ENCODE measurements at regions not wholly inside any gene's neighbourhood (a gene's known extent, or its start where the extent isn't known, plus 50 kb on each side); places are given as distances from the start of the nearest gene placed in this dataset.

GRCh38 chr7:45256309-45256708, 98.7 kb downstream of the RAMP3 start:
- H3K4me3 ChIP-seq (ENCODE audit: low read depth in 1 of 3, low read length in 3 of 3), result no peak overlapping the region
- H3K27ac ChIP-seq (ENCODE audit: low read depth in 1 of 2, low read length in 2 of 2), result no peak overlapping the region
- no peaks in the 10 kb centered on the region for H3K4me1 ChIP-seq (ENCODE audit: control insufficient read depth in 4 of 4, insufficient read depth in 4 of 4, low read length in 3 of 4)
- H3K9ac ChIP-seq (ENCODE audit: low read depth in 1 of 2, low read length in 2 of 2), result no peak overlapping the region
- no peaks in the 10 kb centered on the region for H3K36me3 ChIP-seq (ENCODE audit: control insufficient read depth in 4 of 4, insufficient read depth in 3 of 4, low read depth in 1 of 4, low read length in 3 of 4)
- H3K27me3 ChIP-seq (ENCODE audit: control insufficient read depth in 4 of 4, insufficient read depth in 4 of 4, low read length in 3 of 4), result peaks cover 0 to 3% (median 0%) of the 10 kb centered on the region in 4 donors
- TF ChIP-seq TAF1 (conservative IDR thresholded peaks at IDR 0.05) (no peak), HNF4A (conservative IDR thresholded peaks at IDR 0.05) (no peak), RXRA (IDR thresholded peaks at IDR 0.05) (no peak), NR2F2 (IDR thresholded peaks at IDR 0.05) (no peak), YY1 (IDR thresholded peaks at IDR 0.05) (no peak), JUND (IDR thresholded peaks at IDR 0.05) (no peak)
- no peak for DNase-seq (ENCODE audit: low spot score)
- 76% methylated on average over 8 of the region's 8 CpGs for WGBS
- no peaks in the 10 kb centered on the region for H3K9me3 ChIP-seq (ENCODE audit: control insufficient read depth in 4 of 4, low read length in 3 of 4)

GRCh38 chr7:45256775-45257174, 99.2 kb downstream of the RAMP3 start:
- no peak overlapping the region for H3K4me3 ChIP-seq (ENCODE audit: low read depth in 1 of 3, low read length in 3 of 3)
- H3K9me3 ChIP-seq (ENCODE audit: control insufficient read depth in 4 of 4, low read length in 3 of 4), result no peaks in the 10 kb centered on the region
- no peak overlapping the region for H3K9ac ChIP-seq (ENCODE audit: low read depth in 1 of 2, low read length in 2 of 2)
- H3K27ac ChIP-seq (ENCODE audit: low read depth in 1 of 2, low read length in 2 of 2), result no peak overlapping the region
- WGBS, result 81% methylated on average over 2 of the region's 2 CpGs
- H3K27me3 ChIP-seq (ENCODE audit: control insufficient read depth in 4 of 4, insufficient read depth in 4 of 4, low read length in 3 of 4), result peaks cover 0 to 3% (median 0%) of the 10 kb centered on the region in 4 donors
- no peak for TF ChIP-seq JUND (IDR thresholded peaks at IDR 0.05)
- no peaks in the 10 kb centered on the region for H3K4me1 ChIP-seq (ENCODE audit: control insufficient read depth in 4 of 4, insufficient read depth in 4 of 4, low read length in 3 of 4)
- no peak for DNase-seq (ENCODE audit: low spot score)
- no peaks in the 10 kb centered on the region for H3K36me3 ChIP-seq (ENCODE audit: control insufficient read depth in 4 of 4, insufficient read depth in 3 of 4, low read depth in 1 of 4, low read length in 3 of 4)

- DNase-seq (ENCODE audit: low spot score), result no peak
- Histone ChIP-seq H3K9ac (ENCODE audit: low read depth in 1 of 2, low read length in 2 of 2) (no peak overlapping the region), H3K27ac (ENCODE audit: low read depth in 1 of 2, low read length in 2 of 2) (no peak overlapping the region), H3K4me1 (ENCODE audit: control insufficient read depth in 4 of 4, insufficient read depth in 4 of 4, low read length in 3 of 4) (no peaks in the 10 kb centered on the region), H3K4me3 (ENCODE audit: low read depth in 1 of 3, low read length in 3 of 3) (no peak overlapping the region), H3K9me3 (ENCODE audit: control insufficient read depth in 4 of 4, low read length in 3 of 4) (no peaks in the 10 kb centered on the region), H3K27me3 (ENCODE audit: control insufficient read depth in 4 of 4, insufficient read depth in 4 of 4, low read length in 3 of 4) (peaks cover 0 to 3% (median 0%) of the 10 kb centered on the region in 4 donors), H3K36me3 (ENCODE audit: control insufficient read depth in 4 of 4, insufficient read depth in 3 of 4, low read depth in 1 of 4, low read length in 3 of 4) (no peaks in the 10 kb centered on the region)
- TF ChIP-seq NR2F2 (IDR thresholded peaks at IDR 0.05) (no peak), SP1 (IDR thresholded peaks at IDR 0.05) (no peak), TAF1 (conservative IDR thresholded peaks at IDR 0.05) (no peak), MAX (IDR thresholded peaks at IDR 0.05) (no peak), REST (IDR thresholded peaks at IDR 0.05) (no peak), GABPA (IDR thresholded peaks at IDR 0.05 in 1 of 2, conservative IDR thresholded peaks at IDR 0.05 in 1 of 2) (no peak), FOXA1 (IDR thresholded peaks at IDR 0.05) (no peak), HNF4G (IDR thresholded peaks at IDR 0.05) (no peak), JUND (IDR thresholded peaks at IDR 0.05) (no peak)
Observed at GRCh38 chr7:45257284-45257683, 99.7 kb downstream of the RAMP3 start.
